ENCODE measurements at regions not wholly inside any gene's neighbourhood (a gene's known extent, or its start where the extent isn't known, plus 50 kb on each side); places are given as distances from the start of the nearest gene placed in this dataset.

DNA sequence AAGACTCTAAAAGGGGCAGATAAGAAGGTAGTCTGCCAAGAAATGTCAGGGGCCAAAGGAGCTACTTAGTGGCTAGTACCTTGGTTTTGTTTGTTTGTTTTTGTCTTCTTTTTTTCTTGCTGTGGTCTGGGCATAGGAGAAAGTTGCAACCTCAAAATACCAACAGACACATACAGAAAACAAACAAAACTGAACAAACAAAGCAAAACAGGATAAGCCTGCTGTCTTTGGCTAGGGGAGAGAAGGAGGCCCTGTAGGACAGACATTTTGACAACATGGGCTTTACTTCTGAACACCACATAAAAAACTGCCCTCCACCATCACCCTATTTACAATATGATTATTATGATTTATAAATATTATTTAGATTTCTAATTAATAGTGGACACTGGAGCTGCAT is 460.8 kb downstream of the PTH2R start:
- H2AFZ ChIP-seq (ENCODE audit: control insufficient read depth, low read length) = no peak overlapping the region
- H3K4me1 ChIP-seq (ENCODE audit: control insufficient read depth, extremely low read depth, insufficient read depth, low read length) = no peaks in the 10 kb centered on the region
- H3K4me2 ChIP-seq (ENCODE audit: control insufficient read depth, extremely low read depth, insufficient read depth, low read depth, low read length) = no peak overlapping the region
- no peak overlapping the region for H3K27ac ChIP-seq (ENCODE audit: control insufficient read depth, insufficient read depth, low read length)
- FAIRE-seq (no peak), DNase-seq (ENCODE audit: low read depth, low spot score) (no peak)
- no peaks in the 10 kb centered on the region for H3K79me2 ChIP-seq (ENCODE audit: control insufficient read depth, insufficient read depth, low read length)
- no peak overlapping the region for H3K4me3 ChIP-seq (ENCODE audit: control insufficient read depth in 2 of 3, extremely low read depth in 1 of 3, insufficient read depth in 2 of 3, low read depth in 1 of 3, low read length in 3 of 3)
- H4K20me1 ChIP-seq (ENCODE audit: control insufficient read depth, extremely low read depth, insufficient read depth, low read length) = no peaks in the 10 kb centered on the region
- no peak overlapping the region for H3K9ac ChIP-seq (ENCODE audit: control insufficient read depth, extremely low read depth, insufficient read depth, low read length)
- TF ChIP-seq, protein P1, sequence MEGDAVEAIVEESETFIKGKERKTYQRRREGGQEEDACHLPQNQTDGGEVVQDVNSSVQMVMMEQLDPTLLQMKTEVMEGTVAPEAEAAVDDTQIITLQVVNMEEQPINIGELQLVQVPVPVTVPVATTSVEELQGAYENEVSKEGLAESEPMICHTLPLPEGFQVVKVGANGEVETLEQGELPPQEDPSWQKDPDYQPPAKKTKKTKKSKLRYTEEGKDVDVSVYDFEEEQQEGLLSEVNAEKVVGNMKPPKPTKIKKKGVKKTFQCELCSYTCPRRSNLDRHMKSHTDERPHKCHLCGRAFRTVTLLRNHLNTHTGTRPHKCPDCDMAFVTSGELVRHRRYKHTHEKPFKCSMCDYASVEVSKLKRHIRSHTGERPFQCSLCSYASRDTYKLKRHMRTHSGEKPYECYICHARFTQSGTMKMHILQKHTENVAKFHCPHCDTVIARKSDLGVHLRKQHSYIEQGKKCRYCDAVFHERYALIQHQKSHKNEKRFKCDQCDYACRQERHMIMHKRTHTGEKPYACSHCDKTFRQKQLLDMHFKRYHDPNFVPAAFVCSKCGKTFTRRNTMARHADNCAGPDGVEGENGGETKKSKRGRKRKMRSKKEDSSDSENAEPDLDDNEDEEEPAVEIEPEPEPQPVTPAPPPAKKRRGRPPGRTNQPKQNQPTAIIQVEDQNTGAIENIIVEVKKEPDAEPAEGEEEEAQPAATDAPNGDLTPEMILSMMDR (optimal IDR thresholded peaks at IDR 0.05 in 1 of 3, IDR thresholded peaks at IDR 0.05 in 1 of 3, conservative IDR thresholded peaks at IDR 0.05 in 1 of 3; ENCODE audit: extremely low read depth in 1 of 3, insufficient read depth in 2 of 3, low read length in 3 of 3) = no peak
- TF ChIP-seq EZH2 (IDR thresholded peaks at IDR 0.05; ENCODE audit: low read length) = no peak
- no peaks in the 10 kb centered on the region for H3K9me1 ChIP-seq (ENCODE audit: control insufficient read depth, extremely low read depth, insufficient read depth, low read length)
- dilution Hi-C loops (cut with MboI; ENCODE audit: extremely low pct_ligation_motif_present, low sequenced_read_pairs) = no loop called here
- no peaks in the 10 kb centered on the region for H3K9me3 ChIP-seq (ENCODE audit: control insufficient read depth, low read depth, low read length)
- H3K27me3 ChIP-seq (ENCODE audit: control insufficient read depth, extremely low read depth, insufficient read depth, low read length) = no peaks in the 10 kb centered on the region
- H3K36me3 ChIP-seq (ENCODE audit: control insufficient read depth in 2 of 2, extremely low read depth in 1 of 2, insufficient read depth in 2 of 2, low read length in 2 of 2) = no peaks in the 10 kb centered on the region

DNA sequence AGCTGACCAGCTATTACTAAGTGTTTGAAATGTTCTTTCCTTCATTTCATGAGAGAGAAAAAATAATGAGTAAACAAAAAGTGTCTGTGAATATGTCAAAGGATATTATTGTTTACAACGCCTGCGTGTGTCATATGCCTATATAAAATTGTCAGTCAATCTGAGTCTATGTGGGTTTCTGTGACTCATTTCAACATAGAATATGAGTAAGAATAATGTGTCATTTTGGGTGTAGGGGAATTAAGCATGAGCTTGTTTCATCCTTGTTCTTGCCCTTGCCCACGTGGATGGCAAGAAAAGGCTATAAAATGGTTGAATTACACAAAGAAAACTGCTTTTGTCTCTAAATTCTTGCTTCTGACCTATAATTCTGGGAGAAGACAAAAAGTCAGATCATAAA is 466.0 kb downstream of the PTH2R start:
- Histone ChIP-seq H3K9ac (ENCODE audit: control insufficient read depth, extremely low read depth, insufficient read depth, low read length) (no peak overlapping the region), H3K4me1 (ENCODE audit: control insufficient read depth, extremely low read depth, insufficient read depth, low read length) (no peaks in the 10 kb centered on the region), H3K9me1 (ENCODE audit: control insufficient read depth, extremely low read depth, insufficient read depth, low read length) (no peaks in the 10 kb centered on the region), H2AFZ (ENCODE audit: control insufficient read depth, low read length) (no peak overlapping the region), H3K27me3 (ENCODE audit: control insufficient read depth, extremely low read depth, insufficient read depth, low read length) (no peaks in the 10 kb centered on the region), H3K9me3 (ENCODE audit: control insufficient read depth, low read depth, low read length) (no peaks in the 10 kb centered on the region), H4K20me1 (ENCODE audit: control insufficient read depth, extremely low read depth, insufficient read depth, low read length) (no peaks in the 10 kb centered on the region), H3K4me3 (ENCODE audit: control insufficient read depth in 2 of 3, extremely low read depth in 1 of 3, insufficient read depth in 2 of 3, low read depth in 1 of 3, low read length in 3 of 3) (no peak overlapping the region), H3K36me3 (ENCODE audit: control insufficient read depth in 2 of 2, extremely low read depth in 1 of 2, insufficient read depth in 2 of 2, low read length in 2 of 2) (no peaks in the 10 kb centered on the region), H3K27ac (ENCODE audit: control insufficient read depth, insufficient read depth, low read length) (no peak overlapping the region), H3K4me2 (ENCODE audit: control insufficient read depth, extremely low read depth, insufficient read depth, low read depth, low read length) (no peak overlapping the region), H3K79me2 (ENCODE audit: control insufficient read depth, insufficient read depth, low read length) (no peaks in the 10 kb centered on the region)
- peak; percentile 26 for DNase-seq (ENCODE audit: low read depth, low spot score)
- FAIRE-seq = no peak
- TF ChIP-seq, protein P1 (optimal IDR thresholded peaks at IDR 0.05 in 1 of 3, IDR thresholded peaks at IDR 0.05 in 1 of 3, conservative IDR thresholded peaks at IDR 0.05 in 1 of 3; ENCODE audit: extremely low read depth in 1 of 3, insufficient read depth in 2 of 3, low read length in 3 of 3) = no peak
- TF ChIP-seq EZH2 (IDR thresholded peaks at IDR 0.05; ENCODE audit: low read length) = no peak
- dilution Hi-C loops (cut with MboI; ENCODE audit: extremely low pct_ligation_motif_present, low sequenced_read_pairs) = no loop called here

All from keratinocyte (primary cell).